HG03378 (cell line): ENCODE measurements at regions not wholly inside any gene's neighbourhood (a gene's known extent, or its start where the extent isn't known, plus 50 kb on each side); places are given as distances from the start of the nearest gene placed in this dataset.
"Not testable (repeated sequence)": the region's sequence is repeated elsewhere in the genome, so short reads cannot be mapped to it uniquely, and the experiment has no call there.

Source experiments
- ATAC-seq: cut with Tn5 transposase; IDR thresholded peaks from one replicate; pipeline ENCODE4 v1.9.1; 2021; ENCODE audit warnings: mild to moderate bottlenecking, moderate library complexity; ENCODE audit not compliant: unreplicated experiment

DNA sequence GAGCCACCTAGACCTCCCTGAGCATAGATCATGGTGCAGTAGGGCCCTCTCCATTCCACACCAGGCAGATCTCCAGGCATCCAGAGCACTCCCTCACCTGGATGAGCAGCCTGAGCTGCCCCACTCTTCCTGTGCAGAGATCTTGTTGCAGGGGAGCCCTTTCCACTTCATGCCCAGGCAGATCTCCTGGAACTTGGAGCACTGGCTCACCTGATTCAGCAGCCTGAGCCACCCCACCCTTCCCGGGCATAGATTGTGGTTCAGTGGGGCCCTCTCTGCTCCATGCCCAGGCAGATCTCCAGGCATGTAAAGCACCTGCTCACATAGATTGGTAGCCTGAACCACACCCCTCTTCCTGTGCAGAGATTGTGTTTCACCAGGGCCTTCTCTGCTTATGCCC, 78.0 kb downstream of the SEC16B start:
- ATAC-seq = no peak

DNA sequence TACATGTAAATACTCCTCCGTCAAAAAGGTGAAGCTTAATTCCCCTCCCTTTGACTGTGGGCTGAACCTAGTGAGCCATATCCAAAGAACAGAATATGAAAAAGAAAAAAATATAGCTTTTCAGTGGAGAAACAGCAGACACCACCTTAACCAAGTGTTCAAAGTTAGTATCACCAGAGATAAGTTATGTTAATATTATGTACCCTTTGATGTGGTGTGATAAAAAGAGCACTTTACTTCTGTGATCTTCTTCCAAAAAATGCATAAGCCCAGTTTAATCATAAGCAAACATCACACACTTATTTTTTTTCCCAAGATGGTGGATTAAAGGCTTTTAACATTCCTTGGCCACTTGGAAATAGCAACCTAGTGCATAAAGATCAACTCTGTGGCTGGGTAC, 79.4 kb downstream of the SEC16B start:
- ATAC-seq = no peak

DNA sequence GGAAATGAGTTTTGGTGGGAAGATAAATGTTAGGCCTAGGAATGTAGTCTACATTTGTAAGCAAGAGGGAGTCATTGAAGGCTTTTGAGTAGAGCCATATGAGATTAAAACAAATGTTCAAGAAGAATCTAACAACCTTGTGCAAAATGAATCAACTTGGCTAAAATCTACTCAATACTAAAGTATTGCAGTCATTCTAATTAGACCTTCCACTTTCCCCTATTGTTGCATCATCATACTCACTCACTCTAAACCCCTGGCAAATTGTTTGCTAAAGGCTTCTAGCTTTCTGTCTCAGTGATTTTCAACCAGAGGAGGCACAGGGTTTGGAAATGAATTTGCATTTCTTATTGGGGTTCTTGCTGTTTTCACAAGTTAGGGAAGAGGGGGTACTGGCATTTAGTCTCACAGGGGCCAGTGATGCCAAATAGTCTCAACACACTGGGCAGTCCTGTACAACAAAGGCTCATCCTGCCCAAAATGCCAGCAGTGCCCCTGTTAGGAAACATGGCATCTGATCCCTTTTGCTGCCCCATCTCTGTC, 85.3 kb downstream of the SEC16B start:
- ATAC-seq = no peak

- ATAC-seq = no peak
These were observed 86.3 kb downstream of the SEC16B start for GRCh38 chr1:177883581-177883980.

DNA sequence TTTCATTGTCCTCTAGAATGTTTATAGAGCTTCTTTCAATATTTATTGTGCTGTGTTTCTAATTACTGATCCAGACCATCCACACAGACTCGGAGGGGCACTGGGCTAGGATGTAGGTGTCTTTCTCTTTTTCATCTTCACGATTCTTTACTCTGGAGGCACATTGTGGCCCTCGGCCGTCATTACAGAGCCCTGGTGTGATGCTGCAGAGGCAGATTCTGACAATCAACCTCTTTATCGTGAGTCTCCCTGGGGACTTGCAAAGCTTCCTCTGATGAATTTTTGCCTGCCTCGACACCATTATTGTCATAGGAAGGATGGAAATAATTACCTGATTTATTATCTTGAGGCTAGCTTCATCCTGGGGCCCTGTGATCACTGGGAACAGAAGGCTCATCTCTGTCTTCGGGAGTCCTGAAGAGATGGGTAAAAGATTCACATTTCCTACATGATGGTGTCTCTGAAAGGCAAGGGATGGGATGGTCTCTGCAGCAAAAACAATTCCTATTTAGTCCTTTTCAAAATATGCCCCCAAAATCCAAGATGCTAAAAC, 89.4 kb downstream of the SEC16B start:
- ATAC-seq = no peak

GRCh38 chr1:177877086-177877485, 92.8 kb downstream of the SEC16B start:
- ATAC-seq = no peak

DNA sequence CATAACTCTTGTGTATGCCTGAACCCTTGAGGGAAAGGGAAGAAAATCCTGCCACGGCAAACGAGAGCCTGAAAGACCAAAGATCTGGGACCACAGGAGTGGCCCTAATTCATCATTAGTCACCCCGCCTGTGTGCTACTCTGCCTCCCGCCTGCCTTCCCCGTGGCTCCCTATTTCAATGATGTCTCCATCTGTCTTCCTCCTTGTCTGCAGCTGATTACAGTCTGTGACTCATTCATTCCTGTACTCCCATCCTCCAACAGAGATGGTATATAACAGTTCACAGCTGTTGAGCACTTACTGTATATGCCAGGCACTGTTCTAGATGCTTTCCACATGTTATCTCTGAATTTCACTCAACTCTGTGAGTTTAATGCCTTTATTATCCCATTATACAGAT, 96.6 kb downstream of the SEC16B start:
- ATAC-seq = no peak

DNA sequence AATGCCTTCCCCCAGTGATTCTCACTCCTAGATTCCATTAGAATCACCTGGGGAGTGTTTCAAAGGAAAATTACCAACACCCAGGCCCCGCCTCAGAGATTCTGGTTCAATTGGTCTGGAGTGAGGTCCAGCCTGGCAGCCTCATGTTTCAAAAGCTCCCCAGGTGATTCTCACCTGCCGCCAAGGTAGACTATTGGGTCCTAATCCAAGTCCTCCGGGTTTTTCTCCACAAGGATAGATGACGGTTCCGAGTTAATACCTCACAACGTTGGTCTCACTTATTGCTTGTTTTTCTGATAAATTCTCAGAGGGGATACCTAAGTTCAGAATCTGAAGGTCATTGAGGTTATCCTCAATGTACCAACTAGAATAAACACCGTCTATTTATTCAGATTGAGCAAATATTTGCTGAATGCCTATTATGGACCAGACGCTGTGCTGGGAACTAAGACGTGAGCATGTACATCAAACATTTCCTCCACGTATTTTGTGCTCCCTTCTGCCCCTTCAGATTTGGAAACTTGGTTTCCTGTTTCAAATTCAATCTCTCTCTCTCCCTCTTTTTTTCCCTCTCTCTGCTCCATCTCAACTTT, 97.5 kb downstream of the SEC16B start:
- ATAC-seq = no peak

GRCh38 chr1:177871613-177872307, 98.1 kb downstream of the SEC16B start:
- ATAC-seq = no peak

DNA sequence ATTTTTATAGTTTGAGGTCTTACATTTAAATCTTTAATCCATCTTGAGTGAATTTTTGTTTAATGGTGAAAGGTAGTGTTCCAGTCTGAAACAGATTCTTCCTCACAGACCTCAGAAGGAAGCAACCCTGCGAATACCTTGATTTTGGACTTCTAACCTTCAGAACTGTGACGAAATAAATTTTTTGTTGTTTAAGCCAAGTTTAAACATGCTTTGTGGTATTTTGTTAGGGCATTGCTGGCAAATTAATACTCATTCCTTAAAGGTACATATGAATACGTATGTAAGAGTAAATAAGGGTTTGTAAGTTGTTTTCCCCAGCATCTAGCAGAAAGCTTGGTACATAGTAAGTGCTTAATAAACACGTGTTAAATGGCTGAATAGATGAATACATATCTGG, 100.3 kb downstream of the SEC16B start:
- no peak for ATAC-seq

- ATAC-seq = not testable (repeated sequence)
These were observed 100.8 kb downstream of the SEC16B start for GRCh38 chr1:177869011-177869410.

- ATAC-seq = no peak
These were observed 104.1 kb downstream of the SEC16B start for GRCh38 chr1:177865807-177866206.

- ATAC-seq = no peak
These were observed 105.1 kb downstream of the SEC16B start for GRCh38 chr1:177864538-177865305.

DNA sequence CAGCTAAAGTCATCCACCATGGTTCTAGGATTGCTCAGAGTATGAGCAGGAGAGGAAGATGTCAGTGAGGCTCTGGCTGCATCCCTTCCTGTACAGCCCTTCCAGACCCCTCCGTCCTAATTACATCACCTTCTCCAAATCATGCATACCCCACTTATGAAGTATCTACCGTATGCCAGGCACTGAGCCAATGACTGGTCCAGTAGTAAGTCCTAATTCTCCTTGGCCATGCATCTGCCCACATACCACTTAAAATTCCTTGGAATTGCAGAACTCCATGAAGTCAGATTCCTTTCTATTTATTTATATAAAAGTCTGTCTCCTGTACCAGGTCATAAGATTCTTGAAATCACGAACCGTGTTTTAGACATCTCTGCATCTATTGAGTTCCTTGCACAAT, 106.1 kb downstream of the SEC16B start:
- no peak for ATAC-seq

DNA sequence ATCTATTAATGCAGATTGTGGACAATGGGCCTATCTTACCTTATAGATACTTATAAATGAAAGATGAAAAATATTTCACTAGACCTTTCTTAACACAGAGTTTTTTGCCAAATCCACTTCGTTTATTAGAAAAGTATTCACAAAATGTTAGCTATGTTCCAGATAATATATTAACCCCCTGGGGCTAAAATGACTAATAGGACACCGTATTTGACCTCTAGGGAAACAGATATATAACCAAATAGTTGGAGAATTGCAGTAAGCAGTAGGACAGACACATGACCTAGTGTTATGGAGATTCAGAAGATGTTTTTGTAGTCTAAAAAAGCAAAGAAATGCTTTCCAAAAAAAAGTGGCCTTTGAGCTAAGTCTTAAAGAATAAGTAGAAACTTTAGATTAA, 106.9 kb downstream of the SEC16B start:
- no peak for ATAC-seq

GRCh38 chr1:177859572-177859971, 110.3 kb downstream of the SEC16B start:
- no peak for ATAC-seq

DNA sequence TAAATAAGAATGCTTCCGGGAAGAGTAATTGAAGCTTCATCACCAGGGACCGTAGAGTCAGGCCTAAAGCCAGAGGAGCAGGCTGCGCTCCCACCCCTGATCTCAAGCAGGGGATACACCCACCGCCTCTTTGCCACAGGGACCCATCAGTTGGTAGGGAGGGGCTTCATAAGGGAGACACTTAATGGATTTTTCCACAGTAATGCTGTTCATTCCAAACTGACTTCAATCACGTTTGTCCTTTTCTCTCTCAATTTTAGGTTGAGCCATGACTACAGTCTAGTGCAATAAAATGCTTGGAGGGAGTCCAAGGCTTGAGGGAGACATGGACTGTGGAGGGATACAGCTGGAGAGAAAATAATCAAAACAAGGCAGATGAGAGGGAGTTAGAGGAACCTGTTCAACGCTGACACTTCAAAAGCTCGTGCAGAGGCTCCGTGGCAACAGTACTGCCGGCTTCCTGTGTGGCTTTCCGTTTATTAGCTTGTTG, 111.5 kb downstream of the SEC16B start:
- ATAC-seq = no peak

DNA sequence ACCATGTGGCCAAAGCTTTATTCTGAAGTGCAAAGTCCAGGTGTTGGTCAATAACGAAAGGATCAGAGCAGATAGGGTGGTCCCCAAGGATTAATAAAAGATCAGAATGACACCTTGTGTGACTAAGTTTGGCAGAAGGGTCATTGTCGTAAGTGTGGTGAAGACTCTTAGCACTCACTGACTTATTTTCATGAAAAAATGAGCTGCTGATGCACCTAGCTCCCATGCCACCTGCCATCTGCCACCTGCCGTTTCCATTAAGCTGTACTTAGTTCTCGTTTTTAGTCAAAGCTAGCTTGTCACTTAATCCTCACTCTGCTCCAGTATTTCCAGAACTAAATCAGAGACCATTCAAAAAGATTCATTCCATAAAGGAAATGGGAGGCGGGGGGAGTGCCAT, 112.6 kb downstream of the SEC16B start:
- no peak for ATAC-seq

DNA sequence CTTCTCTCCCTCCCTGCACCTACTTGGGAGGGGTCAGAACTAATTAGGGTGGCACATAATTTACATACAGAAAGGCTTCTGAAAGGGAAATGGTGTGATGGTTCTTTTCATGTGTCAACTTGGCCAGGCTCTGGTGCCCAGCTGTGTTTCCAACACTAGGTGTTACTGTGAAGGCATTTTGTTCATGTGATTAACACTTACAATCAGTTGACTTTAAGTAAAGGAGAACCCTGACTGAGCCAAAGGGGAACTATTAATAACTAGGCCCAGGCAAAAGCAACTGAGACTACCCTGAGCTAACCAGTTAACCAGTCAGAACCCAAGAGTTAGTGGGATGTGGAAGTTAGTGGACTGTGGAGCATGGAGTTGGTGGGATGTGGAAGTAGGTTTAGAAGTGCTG, 114.9 kb downstream of the SEC16B start:
- no peak for ATAC-seq

DNA sequence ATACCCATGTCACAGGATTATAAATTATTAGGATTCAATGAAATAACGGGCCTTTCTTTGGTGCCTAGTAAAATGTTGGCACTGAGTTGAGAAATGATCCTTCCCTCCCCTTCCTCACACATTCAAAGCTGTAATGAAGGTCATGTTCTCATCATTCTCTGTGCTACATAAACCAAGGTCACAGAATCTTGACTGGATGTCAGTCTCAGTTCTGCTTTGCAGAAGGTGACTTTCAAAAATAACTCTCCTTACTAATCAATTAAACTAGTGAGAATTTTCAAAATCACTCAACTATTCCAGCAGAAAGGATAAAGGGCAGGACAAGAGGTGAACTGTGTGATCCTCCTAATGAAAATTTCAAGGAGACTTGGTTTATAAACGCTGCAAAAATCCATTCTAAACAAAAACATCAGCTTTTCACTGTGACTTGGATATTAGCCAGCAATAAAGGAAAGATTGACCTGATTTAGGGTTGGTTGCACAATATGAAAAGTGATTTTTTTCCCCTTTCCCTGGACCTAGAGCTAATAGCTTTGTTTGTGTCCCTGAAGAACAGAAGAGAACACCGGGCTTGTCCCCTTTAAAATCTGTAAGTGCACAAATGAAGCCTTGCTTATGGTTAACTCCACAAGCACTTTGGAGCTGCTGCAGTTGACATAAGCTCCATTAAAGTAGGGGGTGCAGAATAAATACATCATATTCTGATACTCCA, 120.1 kb downstream of the SEC16B start:
- no peak for ATAC-seq

GRCh38 chr1:177849130-177849529, 120.7 kb downstream of the SEC16B start:
- no peak for ATAC-seq
